Stimulated activated CD4-positive, alpha-beta T cell treated with anti-CD3 and anti-CD28 coated beads, Interleukin-4, amount 100 ng/mL, for 1 hour (primary cell): ENCODE measurements at regions not wholly inside any gene's neighbourhood (a gene's known extent, or its start where the extent isn't known, plus 50 kb on each side); places are given as distances from the start of the nearest gene placed in this dataset.
"Not testable (repeated sequence)": the region's sequence is repeated elsewhere in the genome, so short reads cannot be mapped to it uniquely, and the experiment has no call there.

Experiments used
- DNase-seq: peaks from one replicate; pipeline ENCODE4 v3.0.0-alpha.2; 2020

DNA sequence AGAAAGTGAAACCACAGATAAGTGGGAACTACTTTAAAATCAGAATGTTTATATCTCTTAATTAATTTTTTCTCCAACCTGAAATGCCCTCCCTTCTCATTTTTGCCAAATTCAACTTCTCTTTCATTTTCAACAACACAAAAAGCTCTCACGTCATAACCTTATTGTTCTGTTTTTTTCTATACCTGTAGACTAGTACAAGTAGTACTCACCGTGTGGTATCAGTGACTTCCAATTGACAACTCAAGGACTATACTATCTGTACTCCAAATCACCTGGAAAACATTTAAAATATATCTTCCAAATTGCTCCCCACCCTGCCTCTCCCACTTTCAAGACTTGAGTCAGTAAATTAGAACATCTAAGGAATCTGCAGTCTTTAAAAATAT is 72.8 kb upstream of the ZNF280D start:
- no peak for DNase-seq

DNA sequence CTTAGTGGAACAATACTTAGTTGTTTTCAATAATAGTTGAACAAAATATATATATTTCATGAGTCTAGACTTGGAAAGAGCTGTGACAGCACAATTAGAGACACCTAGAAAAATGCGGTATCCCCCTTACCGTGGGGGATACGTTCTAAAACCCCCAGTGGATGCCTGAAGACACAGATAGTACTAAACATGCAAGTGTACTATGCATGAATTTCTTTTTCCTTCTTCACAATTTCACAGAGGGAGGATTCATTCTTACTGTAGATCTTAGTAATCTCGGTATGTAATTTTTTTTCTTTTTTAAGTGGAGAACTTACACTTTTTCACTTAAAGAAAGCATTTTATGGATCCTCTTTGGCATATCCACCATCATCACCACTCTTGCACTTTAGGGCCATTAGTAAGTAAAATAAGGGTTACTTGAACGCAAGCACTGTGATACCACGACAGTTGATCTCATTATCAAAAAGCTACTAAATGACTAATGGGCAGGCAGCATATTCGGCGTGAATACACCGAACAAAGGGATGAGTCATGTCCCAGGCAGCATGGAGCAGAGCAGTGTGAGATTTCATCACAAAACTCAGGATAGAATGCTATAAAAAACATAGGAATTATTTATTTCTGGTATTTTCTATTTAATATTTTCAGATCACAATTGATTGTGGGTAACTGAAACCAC is 72.3 kb upstream of the ZNF280D start:
- DNase-seq = no peak

DNA sequence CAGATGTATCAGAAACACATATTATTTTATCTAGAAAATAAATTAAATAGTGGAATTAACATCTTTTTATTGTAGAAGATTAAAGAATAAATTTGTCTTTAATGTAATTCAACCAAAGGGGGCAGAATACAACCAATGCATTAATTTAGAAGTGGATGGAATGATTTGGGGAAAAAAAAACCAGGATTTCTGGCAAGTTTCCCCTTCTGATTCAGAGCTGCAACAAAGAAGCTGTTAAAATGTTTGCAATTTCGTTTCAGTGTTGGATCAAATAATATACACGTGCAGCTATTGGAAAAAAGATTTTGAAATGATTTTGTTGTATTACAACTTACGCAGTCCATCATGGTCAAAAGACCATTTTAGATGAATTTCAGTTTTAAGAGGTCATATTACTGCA is 71.6 kb upstream of the ZNF280D start:
- no peak for DNase-seq

DNA sequence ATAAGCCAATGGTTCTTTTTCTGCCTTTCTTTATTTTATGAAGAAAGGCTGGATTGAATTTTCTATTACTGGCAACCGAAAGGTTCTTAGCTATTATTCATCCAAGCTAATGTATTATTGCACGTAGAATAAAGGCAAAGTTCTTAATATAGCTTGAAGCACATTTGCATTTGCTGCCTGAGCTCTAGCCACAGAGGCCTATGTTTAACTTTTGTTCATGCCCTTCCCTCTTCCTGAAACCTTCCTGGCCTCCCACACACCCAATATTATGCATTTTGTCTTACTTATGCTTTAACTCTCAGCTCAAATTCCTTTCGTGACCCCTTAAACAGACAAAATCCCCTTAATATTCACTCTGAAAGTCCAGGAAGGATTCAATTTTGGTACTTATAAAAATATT is 71.0 kb upstream of the ZNF280D start:
- DNase-seq = no peak

DNA sequence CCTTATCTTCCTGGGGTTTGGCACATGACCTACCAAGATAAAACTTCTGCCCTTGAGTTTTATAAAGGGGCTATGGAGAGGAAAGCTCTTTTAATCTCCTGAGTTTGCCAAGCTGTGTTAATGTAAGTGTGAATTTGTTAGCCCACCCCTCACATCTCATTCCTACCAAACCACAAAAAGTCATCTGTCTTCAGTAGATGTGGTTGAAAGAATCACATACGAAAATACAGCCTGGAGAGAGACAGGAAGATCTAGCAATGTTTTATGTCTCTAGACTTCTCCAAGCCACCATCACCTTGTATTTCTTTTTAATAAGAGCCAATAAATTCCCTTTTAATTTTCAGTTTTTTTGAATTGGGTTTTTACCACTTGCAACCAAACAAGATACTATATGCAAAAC is 68.9 kb upstream of the ZNF280D start:
- no peak for DNase-seq

DNA sequence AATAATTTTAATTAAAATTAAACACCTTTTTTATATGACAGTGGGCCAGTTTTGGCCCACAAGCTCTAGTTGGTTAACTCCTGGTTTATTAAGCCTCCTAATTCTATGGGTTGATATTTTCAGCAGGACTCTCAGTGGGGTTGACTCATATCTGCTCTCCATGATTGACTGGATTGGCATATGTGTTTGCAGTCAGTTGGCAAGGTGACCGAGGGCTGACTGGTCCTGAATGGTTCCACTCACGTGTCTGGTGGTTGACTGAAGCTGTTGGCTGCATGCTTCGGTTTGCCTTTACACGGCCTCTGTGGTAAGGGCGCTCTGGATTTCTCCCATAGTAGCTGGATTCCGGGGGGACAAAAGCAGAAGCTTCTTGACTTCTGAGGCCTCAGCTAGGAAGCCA is 65.3 kb upstream of the ZNF280D start:
- DNase-seq = no peak

DNA sequence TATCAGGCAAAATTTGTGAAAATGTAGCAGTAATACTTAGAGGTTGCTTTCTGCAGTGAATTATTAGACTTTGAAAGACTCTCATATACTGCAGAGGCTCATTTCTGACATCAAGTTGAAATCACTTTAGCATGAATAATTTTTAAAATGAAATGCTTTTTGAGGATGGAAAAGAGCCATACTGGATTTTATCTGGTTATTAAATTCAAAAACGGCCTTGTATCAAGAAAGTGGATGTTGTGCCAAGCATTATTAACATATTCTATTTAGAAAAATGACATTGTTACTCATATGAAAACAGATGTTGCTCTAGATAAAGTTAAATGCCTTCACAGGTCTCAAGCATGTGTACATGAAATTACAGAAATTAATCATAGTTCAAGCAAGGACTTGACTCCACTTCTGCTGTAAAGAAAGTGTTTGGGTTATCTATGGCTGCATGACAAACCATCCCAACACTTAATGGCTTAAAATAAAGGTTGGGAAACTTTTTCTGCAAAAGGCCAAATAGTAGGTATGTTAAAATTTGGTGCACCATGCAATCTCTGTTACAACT is 64.5 kb upstream of the ZNF280D start:
- no peak for DNase-seq

DNA sequence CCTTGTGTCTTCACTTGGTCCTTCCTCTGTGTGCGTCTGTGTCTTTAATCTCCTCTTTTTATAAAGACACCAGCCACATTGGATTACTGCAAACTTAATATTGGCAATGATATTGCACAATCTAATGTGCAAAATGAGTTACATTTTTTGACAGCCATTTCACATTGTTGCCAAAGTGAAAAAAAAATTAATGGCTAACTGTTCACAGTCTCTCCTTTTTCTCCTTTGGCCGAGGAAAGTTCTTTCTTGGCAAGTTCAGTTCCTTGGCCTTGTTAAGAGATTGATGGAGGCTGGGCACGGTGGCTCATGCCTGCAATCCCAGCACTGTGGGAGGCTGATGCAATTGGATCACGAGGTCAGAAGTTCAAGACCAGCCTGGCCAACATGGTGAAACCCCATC is 62.2 kb upstream of the ZNF280D start:
- no peak for DNase-seq

DNA sequence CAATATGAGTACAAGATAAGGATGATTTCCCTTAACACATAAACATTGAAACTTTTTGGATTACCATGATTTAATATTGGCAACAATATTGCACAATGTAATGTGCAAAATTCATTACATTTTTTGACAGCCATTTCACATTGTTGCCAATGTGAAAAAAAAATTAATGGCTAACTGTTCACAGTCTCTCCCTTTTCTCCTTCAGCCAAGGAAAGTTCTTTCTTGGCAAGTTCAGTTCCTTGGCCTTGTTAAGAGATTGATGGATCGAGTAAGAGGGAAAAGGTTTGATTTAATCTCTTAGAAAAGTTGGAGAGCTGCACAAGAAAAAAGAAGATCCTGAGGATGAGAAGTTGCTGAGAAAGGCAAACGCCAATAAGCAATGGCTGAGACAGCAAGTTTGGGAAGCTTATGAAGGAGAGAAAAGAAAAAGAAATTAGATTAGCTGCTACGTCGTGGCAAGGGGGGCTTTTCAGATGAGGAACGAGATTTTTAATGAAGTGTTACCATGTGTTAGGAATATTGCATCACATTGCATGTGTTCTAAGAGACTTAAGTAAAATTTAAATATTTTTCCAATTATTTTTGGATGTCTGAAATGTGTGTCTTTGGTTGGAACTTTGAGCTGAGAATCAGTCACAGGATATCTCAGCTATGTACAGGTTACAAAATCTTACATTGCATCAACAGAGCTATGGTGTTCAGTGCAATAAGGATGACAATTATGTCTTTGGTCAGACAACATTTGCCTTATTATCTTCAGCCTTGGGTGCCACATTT is 61.4 kb upstream of the ZNF280D start:
- DNase-seq = no peak

DNA sequence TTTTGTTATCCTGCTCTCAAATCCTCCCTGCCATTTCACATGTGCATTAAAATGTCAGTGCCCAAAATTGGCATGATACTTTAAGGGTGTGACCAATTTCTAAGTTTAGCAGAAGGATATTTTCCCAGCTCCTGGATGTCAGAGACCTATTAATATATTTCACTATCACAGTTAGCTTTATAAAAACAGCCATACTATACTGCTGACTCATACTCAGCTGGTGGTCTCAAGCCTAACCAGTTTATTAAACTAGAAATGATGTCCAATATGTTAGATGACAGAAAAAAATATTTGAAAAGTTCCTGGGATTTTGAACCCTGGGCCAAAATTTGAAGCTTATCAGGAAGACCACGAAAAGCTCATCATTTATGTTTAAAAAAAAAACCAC is 60.9 kb upstream of the ZNF280D start:
- no peak for DNase-seq

DNA sequence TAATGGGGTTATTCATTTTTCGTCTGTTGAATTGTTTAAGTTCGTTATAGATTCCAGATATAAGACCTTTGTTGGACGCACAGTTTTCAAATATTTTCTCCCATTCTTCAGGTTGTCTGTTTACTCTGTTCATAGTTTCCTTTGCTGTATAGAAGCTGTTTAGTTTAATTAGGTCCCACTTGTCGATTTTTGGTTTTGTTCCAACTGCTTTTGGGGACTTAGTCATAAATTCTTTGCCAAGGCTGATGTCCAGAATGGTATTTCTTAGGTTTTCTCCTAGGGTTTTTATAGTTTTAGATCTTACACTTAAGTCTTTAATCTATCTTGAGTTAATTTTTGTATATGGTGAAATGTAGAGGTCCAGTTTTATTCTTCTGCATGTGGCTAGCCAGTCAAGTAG is 58.9 kb upstream of the ZNF280D start:
- DNase-seq = no peak

DNA sequence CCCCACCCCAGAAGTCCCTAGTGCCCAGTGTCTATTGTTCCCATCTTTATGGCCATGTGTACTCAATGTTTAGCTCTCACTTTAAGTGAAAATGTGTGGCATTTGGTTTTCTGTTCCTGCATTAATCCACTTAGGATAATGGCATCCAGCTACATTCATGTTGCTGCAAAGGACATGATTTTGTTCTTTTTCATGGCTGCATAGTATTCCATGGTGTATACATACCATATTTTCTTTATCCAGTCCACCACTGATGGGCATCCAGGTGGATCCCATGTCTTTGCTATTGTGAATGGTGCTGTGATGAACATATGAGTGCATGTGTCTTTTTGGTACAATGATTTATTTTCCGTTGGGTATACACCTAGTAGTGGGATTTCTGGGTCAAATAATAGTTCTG is 58.2 kb upstream of the ZNF280D start:
- not testable (repeated sequence) for DNase-seq

DNA sequence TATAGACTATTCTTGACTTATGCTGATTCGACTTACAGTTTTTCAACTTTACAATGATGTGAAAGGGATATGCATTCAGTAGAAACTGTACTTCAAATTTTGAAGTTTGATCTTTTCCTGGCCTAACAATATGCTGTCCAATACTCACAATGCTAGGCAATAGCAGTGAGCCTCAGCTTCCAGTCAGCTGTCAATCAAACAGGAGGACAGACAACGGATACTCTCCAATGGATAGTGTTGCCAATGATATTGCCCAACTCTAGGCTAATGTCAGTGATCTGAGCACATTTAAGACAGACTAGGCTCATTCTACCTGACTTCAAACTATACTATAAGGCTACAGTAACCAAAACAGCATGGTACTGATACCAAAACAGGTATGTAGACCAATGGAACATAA is 55.0 kb upstream of the ZNF280D start:
- no peak for DNase-seq

DNA sequence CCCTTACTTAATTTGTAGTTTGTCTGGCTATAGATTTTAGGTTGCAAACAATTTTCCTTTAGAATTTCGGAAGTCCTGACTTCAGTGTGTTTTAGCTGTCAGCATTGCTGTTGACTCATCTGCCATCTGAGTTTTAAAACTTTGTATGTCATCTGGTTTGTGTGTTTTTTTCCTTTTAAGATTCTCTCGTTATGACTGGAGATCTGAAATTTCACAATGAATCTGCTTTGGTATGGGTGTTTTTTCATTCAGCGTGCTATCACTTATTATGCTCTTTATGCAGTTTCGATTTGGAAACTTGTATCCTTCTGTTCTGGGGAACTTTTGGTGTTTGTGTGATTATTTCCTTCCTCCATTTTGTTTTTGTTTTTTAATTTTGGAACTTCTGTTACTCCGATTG is 53.7 kb upstream of the ZNF280D start:
- DNase-seq = no peak

DNA sequence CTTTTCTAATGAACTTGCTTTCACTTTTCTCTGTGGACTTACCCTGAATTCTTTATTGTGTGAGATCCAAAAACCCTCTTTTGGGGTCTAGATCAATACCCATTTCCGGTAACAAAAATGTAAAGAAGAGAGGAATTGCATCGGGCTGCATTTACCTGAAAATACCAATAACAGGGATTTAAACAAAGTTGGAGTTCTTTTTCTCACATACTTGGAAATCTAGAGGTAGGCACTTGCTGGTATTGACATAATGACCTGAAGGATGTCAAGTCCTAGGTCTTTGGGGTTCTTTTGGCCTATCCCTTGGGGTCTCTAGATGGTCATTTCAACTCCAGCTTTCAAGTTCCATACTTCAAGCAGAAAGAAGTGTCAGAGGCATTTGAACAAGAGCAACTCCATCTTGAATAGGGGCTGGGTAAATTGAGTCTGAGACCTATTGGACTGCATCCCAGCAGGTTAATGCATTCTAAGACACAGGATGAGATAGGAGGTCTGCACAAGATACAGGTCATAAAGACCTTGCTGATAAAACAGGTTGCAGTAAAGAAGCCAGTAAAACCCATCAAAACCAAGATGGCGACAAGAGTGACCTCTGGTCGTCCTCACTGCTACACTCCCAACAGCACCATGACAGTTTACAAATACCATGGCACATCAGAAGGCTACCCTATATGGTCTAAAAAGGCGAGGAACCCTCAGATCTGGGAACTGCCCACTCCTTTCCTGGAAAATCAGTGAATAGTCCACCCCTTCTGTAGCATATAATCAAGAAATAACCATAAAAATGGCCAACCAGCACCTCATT is 50.8 kb upstream of the ZNF280D start:
- no peak for DNase-seq

DNA sequence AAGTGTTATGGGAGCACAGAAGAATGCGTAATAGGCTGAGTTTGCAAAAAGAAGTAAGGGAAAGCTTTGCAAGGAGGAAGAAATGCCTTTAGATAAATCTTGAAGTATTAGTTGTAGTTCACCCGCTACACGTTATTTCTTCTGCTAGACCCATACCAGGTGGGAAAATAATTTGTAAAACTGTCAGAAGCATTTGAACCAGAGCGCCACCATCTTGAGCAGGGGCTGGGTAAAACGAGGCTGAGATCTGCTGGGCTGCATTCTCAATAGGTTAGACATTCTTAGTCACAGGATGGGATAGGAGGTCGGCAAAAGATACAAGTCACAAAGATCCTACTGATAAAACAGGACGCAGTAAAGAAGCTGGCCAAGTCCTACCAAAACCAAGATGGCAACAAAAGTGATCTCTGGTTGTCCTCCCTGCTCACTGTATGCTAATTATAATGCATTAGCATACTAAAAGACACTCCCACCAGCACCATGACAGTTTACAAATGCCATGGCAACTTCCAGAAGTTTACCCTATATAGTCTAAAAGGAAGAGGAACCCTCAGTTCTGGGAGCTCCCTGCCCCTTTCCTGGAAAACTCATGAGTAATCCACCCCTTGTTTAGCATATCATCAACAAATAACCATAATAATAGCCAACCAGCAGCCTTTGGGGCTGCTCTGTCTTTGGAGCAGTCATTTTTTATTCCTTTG is 50.0 kb upstream of the ZNF280D start:
- DNase-seq = no peak
